Lung (tissue), 11 donors: ENCODE measurements at regions not wholly inside any gene's neighbourhood (a gene's known extent, or its start where the extent isn't known, plus 50 kb on each side); places are given as distances from the start of the nearest gene placed in this dataset.

ENCODE experiments used
- ATAC-seq: fragments of 200-7000 bp; cut with Tn5 transposase; one replicate; pipeline ENCODE4 v1.9.1; 2020; ENCODE audit warnings: moderate number of reproducible peaks; ENCODE audit not compliant: insufficient read depth, low FRiP score
- DNase-seq, 3 donors: peaks; one replicate each; pipeline ENCODE4 v3.0.0-alpha.2; 2013 to 2017
- H3K27ac ChIP-seq, 2 donors: one replicate each; pipeline ENCODE4 v1.5.1; 2013; ENCODE audit warnings: mild to moderate bottlenecking in 2 of 2, moderate library complexity in 2 of 2, control low read depth in 1 of 2, inconsistent platforms in 1 of 2, low read depth in 1 of 2, low read length in 1 of 2
- H3K27me3 ChIP-seq, 3 donors: one replicate each; pipeline ENCODE4 v1.5.1; 2013; ENCODE audit warnings: low read length in 2 of 3; ENCODE audit not compliant: control insufficient read depth in 3 of 3, insufficient read depth in 3 of 3
- H3K36me3 ChIP-seq, 4 donors: one replicate each; pipeline ENCODE4 v1.5.1; 2013; ENCODE audit warnings: low read length in 4 of 4, mild to moderate bottlenecking in 1 of 4, moderate library complexity in 1 of 4; ENCODE audit not compliant: control insufficient read depth in 4 of 4, insufficient read depth in 4 of 4
- H3K4me1 ChIP-seq, 5 donors: one replicate each; pipeline ENCODE4 v1.5.1; 2013; ENCODE audit warnings: low read length in 5 of 5, mild to moderate bottlenecking in 2 of 5, moderate library complexity in 1 of 5; ENCODE audit not compliant: control insufficient read depth in 5 of 5, insufficient read depth in 5 of 5
- H3K4me3 ChIP-seq: one replicate; pipeline ENCODE4 v1.5.1; 2013; ENCODE audit warnings: mild to moderate bottlenecking, control low read depth, moderate library complexity
- H3K9ac ChIP-seq, 2 donors: one replicate each; pipeline ENCODE4 v1.5.1; 2013; ENCODE audit warnings: low read length in 2 of 2, control low read depth in 1 of 2; ENCODE audit not compliant: insufficient read depth in 1 of 2
- H3K9me3 ChIP-seq, 4 donors: one replicate each; pipeline ENCODE4 v1.5.1; 2013; ENCODE audit warnings: low read length in 3 of 4, mild to moderate bottlenecking in 1 of 4, moderate library complexity in 1 of 4; ENCODE audit not compliant: control insufficient read depth in 4 of 4, insufficient read depth in 3 of 4
- CTCF ChIP-seq: IDR thresholded peaks from 2 replicates; pipeline ENCODE4 v1.5.1; 2012; ENCODE audit warnings: mild to moderate bottlenecking; ENCODE audit errors: control extremely low read depth, extremely low read depth
- WGBS, 2 donors: extraction: QIAGEN DNeasy Blood & Tissue Kit; methylation state at CpG; one replicate each; pipeline ENCODE4 v1.1.7; 2013; 5-methylcytosine and 5-hydroxymethylcytosine counted together
- donor health status: control.
- donor health status: control.
- donor health status: Bipolar disorder and iron deficiency.
- donor health status: healthy.
- donor health status: DM: yes; HTN: yes; CAD: no.

- Histone ChIP-seq H3K27ac (no peak overlapping the region), H3K36me3 (no peaks in the 10 kb centered on the region), H3K4me1 (peaks cover 0 to 8% (median 0%) of the 10 kb centered on the region in 5 donors), H3K4me3 (no peak overlapping the region), H3K9ac (no peak overlapping the region), H3K9me3 (no peaks in the 10 kb centered on the region), H3K27me3 (no peaks in the 10 kb centered on the region)
- no peak for TF ChIP-seq CTCF
- ATAC-seq (no peak), DNase-seq (peak in 2 of 3 donors; percentile 33 to 38)
- WGBS, 2 donors: 79 to 94% methylated on average over 1 of the region's 1 CpG
These were observed 114.7 kb downstream of the NOG start for GRCh38 chr17:56708220-56708558.

- DNase-seq (no peak), ATAC-seq (no peak)
- H3K27me3 ChIP-seq: no peaks in the 10 kb centered on the region
- H3K4me1 ChIP-seq: peaks cover 0 to 8% (median 0%) of the 10 kb centered on the region in 5 donors
- H3K27ac ChIP-seq: no peak overlapping the region
- no peak for TF ChIP-seq CTCF
- no peaks in the 10 kb centered on the region for H3K9me3 ChIP-seq
- H3K4me3 ChIP-seq: no peak overlapping the region
- H3K36me3 ChIP-seq: no peaks in the 10 kb centered on the region
- 85 to 91% methylated on average over 9 of the region's 9 CpGs for WGBS, 2 donors
- no peak overlapping the region for H3K9ac ChIP-seq
These were observed 115.3 kb downstream of the NOG start for GRCh38 chr17:56708670-56709410.

GRCh38 chr17:56710986-56711385 is 117.5 kb downstream of the NOG start:
- DNase-seq (no peak), ATAC-seq (no peak)
- no peak overlapping the region for H3K27ac ChIP-seq
- H3K4me1 ChIP-seq: peaks cover 0 to 8% (median 0%) of the 10 kb centered on the region in 5 donors
- no peaks in the 10 kb centered on the region for H3K27me3 ChIP-seq
- TF ChIP-seq CTCF: no peak
- no peaks in the 10 kb centered on the region for H3K9me3 ChIP-seq
- 77 to 85% methylated on average over 6 of the region's 6 CpGs for WGBS, 2 donors
- no peak overlapping the region for H3K9ac ChIP-seq
- H3K36me3 ChIP-seq: no peaks in the 10 kb centered on the region
- no peak overlapping the region for H3K4me3 ChIP-seq
